Omental fat pad (tissue), 3 donors: ENCODE measurements at regions not wholly inside any gene's neighbourhood (a gene's known extent, or its start where the extent isn't known, plus 50 kb on each side); places are given as distances from the start of the nearest gene placed in this dataset.

Experiments used
- ATAC-seq: fragments of 150-250 bp; one replicate; pipeline ENCODE4 v1.9.1; 2016; ENCODE audit warnings: mild to moderate bottlenecking, moderate library complexity; ENCODE audit not compliant: low FRiP score
- DNase-seq: peaks from one replicate; pipeline ENCODE4 v3.0.0-alpha.2; 2019; ENCODE audit warnings: low spot score
- TF ChIP-seq, protein P1 (sequence below), 3 donors: fragments of 450-650 bp; IDR thresholded peaks; one replicate each; pipeline ENCODE4 v1.5.1; 2016 to 2017; ENCODE audit warnings: antibody characterized with exemption in 3 of 3, mild to moderate bottlenecking in 3 of 3, moderate library complexity in 2 of 3

DNA sequence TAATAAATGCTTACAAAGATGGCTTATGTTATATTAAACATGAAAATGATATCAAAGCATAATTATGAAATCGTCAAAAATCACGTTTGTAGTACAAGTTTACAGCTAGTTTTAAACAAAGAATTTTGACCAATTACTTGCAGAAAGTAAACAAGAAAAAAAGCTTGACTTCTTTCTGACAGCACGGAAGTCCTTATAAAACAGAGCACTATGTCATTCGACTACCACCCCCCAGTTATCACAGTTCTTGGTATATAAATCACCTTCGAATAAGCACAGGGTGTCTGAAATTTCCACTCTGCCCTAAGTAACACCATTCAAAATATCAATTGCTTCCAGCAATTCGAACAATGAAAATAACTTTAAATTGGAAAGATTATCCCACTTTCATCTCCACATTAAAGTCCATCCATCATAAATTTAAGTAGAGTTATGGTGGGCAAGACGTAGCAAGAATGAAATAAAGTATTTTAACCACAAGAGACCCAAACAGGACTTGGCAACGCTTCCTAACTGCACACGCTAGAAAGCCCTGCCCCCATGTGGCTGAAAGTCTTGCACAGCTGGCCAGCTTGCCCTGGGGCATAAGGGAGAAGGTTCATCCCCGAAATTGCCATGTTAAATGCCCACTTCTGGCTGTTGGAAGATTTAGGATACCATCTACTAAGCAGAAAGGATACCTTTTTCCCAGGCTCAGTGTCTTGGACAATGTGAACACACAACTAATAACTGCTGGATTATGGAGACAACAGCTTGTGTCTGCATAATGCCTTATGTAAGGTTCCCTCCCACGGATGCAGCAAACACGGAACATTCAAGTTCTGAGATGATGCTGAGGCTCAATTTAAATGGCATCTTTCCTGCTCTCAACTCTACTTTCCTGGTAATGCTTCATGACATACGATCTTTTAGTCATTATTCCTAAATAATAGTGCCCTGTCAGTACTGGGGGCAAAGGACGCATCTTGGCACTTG, 116.4 kb upstream of the TJP1 start:
- ATAC-seq (no peak), DNase-seq (no peak)
- TF ChIP-seq, protein P1, sequence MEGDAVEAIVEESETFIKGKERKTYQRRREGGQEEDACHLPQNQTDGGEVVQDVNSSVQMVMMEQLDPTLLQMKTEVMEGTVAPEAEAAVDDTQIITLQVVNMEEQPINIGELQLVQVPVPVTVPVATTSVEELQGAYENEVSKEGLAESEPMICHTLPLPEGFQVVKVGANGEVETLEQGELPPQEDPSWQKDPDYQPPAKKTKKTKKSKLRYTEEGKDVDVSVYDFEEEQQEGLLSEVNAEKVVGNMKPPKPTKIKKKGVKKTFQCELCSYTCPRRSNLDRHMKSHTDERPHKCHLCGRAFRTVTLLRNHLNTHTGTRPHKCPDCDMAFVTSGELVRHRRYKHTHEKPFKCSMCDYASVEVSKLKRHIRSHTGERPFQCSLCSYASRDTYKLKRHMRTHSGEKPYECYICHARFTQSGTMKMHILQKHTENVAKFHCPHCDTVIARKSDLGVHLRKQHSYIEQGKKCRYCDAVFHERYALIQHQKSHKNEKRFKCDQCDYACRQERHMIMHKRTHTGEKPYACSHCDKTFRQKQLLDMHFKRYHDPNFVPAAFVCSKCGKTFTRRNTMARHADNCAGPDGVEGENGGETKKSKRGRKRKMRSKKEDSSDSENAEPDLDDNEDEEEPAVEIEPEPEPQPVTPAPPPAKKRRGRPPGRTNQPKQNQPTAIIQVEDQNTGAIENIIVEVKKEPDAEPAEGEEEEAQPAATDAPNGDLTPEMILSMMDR (IDR thresholded peaks at IDR 0.05) = no peak

DNA sequence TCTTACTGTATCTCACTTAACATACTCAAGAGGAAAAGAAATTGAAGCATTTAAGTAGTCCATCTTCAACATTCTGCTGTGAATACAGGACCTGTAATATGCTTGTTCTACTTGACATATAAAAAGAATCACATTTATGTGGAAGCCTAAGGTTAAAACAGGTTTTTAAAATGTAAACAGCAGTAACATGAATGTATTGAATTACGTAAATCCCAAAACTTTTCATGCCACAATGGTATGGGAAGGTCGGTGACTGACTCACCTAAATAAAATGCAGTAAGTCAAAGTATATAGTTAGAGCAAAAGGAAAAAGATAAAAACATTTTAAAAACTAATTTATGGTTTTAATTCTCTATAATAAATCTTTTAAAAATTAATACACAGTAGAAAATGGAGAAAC, 115.7 kb upstream of the TJP1 start:
- ATAC-seq (no peak), DNase-seq (no peak)
- TF ChIP-seq, protein P1 (IDR thresholded peaks at IDR 0.05) = no peak

DNA sequence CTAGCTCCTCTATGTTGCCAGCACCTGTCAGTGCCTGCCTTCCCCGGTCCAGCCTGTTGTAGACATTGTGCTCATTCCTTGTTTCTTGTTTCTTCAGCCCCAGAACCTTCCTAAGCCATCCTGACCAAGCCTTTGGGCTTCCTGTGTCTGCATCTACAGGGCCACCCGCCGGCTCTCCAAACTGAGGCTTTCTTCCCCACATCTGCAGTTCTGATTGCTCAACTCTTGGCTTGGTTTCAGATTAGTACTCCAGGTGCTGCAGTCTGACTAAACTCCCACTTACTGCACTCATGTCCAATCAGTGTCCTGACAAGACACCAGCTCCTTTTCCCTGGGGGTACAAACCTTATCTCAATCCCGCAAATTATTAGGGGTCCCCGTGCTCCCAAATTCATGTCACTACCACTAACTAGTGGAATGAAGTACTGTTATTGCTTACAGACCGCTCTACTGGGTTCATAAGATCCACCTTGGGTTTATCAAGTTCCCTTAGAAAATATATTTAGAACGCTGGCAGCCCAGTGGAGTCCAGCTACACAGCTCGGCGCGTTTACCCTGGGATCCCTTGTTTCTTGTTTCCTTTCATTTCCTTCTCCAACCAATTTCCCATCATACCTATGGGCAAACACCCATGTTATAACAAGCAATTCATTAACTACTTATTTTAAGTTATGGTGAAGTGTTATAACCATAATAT, 114.2 kb upstream of the TJP1 start:
- DNase-seq (no peak), ATAC-seq (peak; percentile 22)
- TF ChIP-seq, protein P1 (IDR thresholded peaks at IDR 0.05) = no peak

DNA sequence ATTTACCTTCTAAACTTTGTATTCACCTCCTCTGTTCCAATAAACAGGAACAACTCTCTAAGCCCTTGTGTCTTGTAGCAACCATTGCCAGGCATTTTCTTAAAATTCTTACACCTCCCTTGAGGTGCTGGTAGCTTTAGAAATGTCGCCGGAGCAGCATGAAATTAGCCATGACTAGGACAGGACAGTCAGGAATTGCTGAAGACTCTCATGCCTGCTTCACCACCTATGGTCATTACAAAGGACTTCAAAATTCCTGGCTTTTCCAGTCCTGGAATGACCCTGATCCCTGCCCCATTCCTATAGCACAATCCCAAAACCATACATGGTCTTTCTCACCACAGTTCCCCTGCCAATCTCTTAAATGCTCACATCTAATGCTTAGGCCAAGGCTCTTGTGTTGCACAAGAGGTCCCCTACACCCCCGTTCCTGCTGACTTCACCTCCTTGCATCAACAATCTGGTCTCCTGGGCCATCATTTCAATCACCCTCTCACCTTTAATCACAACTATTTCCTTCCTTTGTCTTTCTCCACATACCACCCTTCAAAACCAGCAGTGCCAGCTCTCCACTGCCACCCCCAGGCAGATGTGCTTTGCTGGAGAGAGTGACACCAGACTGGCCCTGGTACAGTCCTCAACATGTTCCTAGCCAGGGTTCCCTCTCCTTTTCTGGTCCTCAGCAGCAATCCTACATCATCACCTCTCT, 113.2 kb upstream of the TJP1 start:
- TF ChIP-seq, protein P1 (IDR thresholded peaks at IDR 0.05) = no peak
- DNase-seq = no peak
- ATAC-seq = no peak

DNA sequence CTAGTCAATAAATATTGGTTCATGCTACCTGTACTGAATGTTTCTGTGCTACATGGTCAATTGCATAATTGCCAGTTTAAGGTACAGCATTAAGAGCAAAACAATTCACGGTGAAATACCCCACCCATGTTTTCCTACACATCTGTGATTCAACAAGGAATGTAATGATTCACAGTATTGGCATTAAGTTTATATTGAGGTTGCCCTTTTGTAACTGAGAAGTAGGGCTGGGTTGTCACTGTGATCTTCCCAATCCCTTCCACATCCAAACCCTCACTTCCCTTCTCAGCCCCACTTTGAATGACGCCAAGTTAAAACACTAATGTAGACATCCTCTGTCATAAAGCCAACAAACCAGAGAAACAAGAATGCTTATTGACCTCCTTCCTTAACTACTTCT, 112.0 kb upstream of the TJP1 start:
- peak; percentile 38 for ATAC-seq

DNA sequence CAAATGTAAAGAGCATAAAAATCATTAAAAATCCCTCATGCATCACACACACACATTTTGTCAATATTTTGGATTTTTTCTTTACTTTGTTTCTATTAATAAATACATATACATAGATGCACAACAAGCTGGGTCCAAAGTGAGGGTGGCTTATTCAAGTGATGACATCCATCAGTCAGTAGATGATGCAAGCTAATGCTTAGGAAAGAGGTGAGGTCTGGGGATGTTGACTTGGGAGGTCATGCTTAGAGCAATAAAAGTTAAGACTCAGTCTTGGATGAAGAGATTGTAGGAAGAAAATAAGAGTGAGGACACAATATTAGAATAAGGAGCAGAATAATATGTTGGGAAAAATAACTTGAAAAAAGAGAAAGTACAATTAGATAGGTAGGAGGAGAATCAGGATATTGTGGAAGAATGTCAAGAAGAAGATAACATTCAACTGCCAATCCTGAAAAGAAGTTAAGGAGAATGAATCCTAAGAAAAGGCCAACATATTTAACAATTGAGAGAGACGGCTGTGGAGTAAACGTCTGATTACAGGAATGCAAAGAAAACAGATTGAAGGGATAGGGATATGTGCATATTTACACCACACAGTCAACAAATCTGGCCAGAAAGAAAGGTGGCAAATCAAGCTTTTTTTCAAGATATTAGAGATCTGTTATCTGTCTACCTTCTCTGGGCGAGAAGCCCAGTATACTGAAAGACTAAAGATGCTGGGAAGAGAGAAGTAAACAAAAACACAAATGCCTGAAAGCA, 111.0 kb upstream of the TJP1 start:
- ATAC-seq = no peak
- DNase-seq = no peak
- TF ChIP-seq, protein P1 (IDR thresholded peaks at IDR 0.05) = no peak

More for the DNA sequence above, 112.0 kb upstream of the TJP1 start:
- DNase-seq = no peak
- TF ChIP-seq, protein P1 (IDR thresholded peaks at IDR 0.05) = no peak
